ENCODE measurements at regions not wholly inside any gene's neighbourhood (a gene's known extent, or its start where the extent isn't known, plus 50 kb on each side); places are given as distances from the start of the nearest gene placed in this dataset.

GRCh38 chr13:103272770-103273169, 206.6 kb upstream of the SLC10A2 start:
- no peak for DNase-seq (ENCODE audit: low read depth)

DNA sequence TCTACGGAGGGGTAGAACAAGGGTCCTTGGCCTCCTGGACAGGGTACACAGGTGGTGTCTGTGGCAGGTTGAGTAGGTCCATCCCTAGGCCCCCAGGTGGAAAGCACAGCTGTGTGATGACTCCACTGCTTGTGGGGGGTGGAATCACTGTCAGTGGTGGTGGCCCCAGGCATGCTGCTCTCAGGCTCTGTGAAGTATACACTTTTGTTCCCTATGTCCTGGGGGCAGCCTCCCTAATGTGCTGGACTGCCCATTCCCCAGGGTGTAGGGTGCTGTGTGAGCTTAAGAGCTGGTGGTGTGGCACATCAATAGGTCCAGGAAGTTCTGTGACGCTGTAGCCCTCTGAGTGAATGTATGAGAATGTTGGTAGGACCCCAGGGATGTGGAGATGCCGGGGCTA, 197.2 kb upstream of the SLC10A2 start:
- no peak for DNase-seq (ENCODE audit: low read depth)

GRCh38 chr13:103255587-103256301, 189.5 kb upstream of the SLC10A2 start:
- DNase-seq (ENCODE audit: low read depth), result no peak

DNA sequence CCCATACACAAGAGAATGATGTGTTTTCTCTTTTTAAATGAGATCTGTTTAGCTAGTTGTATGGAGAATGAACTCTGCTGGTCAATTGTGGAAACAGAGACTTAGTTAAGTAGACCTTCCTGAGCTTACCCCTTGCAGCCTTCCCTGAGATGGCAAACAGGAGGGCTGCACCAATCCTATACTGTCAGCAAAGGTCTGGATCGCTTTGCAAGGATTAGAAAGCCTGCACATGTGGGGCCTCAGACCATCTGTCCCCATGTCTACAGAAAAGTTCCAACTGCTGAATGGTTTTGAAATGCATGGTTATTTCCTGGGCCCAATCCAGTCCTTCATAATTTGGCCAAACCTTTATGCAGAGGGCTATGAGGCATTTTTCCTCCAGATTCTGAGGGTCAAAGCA, 183.9 kb upstream of the SLC10A2 start:
- DNase-seq (ENCODE audit: low read depth), result no peak

GRCh38 chr13:103246581-103247200, 180.5 kb upstream of the SLC10A2 start:
- DNase-seq (ENCODE audit: low read depth), result no peak

GRCh38 chr13:103243495-103243894, 177.3 kb upstream of the SLC10A2 start:
- no peak for DNase-seq (ENCODE audit: low read depth)

- no peak for DNase-seq (ENCODE audit: low read depth)
These were observed 172.2 kb upstream of the SLC10A2 start for GRCh38 chr13:103238441-103238840.

GRCh38 chr13:103236213-103236612, 170.0 kb upstream of the SLC10A2 start:
- no peak for DNase-seq (ENCODE audit: low read depth)

DNA sequence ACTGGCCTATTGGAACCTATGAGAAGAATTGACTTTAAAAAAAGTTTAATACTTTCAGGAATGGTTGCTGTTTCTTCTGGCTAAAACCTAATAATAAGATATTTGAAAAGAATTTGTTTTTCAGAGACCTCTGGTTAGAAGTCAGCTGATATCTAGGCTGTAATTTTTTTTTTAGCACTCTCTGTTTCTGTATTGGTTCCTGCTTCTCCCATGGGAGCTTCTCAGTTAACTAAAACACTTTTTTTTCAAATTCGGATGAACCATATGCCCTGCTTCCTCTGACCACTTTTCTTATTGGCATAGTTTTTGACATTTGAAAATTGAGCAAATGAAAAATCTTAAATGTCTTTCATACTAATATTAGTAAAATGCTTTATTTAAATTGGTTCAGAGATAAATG, 163.5 kb upstream of the SLC10A2 start:
- DNase-seq (ENCODE audit: low read depth), result no peak

DNA sequence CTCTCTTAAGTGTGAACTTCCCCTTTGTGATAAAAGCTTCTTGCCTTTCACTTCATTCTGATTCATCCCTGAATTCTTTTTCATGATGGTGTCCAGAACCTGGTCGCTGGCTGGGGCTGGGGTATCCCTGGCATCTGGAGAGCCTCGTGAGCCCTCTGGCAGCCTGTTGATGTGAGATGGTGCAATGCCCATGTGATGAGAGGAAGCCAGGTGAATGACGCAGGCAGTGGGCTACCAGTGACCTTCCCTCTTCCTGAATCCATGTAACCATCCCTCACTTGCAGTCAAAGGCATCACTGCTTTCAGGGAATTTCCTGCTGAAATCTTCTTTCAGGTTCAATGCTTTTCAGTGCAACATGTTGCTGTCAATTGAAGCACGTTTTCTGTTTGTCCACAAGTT, 158.6 kb upstream of the SLC10A2 start:
- DNase-seq (ENCODE audit: low read depth), result no peak

DNA sequence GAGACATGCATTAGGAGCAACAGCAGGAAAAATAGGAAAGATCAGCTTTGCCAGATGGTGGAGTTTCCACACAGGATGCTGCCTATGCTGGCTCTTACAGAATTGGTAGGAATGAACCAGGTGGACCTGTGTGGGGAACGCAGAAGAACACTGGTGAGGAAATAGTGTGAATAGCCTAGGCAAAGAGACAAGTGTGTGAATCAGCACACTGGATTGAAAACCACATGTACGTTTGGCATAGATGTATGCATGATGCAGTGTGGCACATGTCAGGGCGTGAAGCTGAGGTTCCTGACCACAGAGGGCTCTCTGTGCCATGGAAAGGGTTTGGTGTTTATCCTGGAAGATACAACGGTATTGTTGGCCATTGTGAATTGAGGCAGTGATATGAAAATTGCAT, 156.5 kb upstream of the SLC10A2 start:
- no peak for DNase-seq (ENCODE audit: low read depth)

GRCh38 chr13:103218253-103218652, 152.0 kb upstream of the SLC10A2 start:
- no peak for DNase-seq (ENCODE audit: low read depth)

DNA sequence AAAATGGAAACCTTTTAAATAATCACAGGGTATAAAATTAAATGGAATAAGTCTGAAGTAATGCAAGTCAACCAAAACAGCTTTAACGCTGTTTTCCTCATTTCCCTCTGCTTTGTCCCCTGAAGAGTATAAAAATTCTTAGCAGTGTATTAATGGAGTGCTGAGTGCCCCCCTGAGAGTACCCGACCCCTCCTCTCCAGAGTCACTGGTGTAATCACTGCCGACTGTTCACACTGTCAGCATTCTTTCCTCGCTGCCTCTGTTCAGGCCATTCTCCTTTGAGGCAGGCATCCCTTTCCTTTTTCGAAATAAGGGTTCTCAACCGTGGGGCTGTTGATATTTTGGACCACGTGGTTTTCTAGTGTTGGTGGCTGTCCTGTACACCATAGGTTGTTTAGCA, 146.9 kb upstream of the SLC10A2 start:
- no peak for DNase-seq (ENCODE audit: low read depth)

DNA sequence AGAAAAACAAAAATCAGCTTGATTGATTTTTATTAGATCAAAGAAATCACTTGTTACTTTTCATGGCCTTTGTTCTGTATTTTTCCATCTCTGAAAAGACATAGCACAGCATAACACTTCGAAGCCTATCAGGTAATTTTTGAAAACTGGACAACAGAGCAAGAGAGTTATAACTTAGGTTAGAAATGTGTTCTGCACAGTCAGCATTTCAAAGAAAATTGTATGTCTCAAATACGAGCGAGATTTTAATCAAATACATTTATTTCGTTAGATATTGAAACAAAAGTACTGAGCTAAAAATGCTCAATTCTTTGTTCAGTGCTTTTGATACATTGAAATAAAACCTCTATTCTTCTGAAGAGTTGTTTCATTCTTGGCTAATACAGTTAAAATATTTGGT, 144.1 kb upstream of the SLC10A2 start:
- DNase-seq (ENCODE audit: low read depth), result no peak

DNA sequence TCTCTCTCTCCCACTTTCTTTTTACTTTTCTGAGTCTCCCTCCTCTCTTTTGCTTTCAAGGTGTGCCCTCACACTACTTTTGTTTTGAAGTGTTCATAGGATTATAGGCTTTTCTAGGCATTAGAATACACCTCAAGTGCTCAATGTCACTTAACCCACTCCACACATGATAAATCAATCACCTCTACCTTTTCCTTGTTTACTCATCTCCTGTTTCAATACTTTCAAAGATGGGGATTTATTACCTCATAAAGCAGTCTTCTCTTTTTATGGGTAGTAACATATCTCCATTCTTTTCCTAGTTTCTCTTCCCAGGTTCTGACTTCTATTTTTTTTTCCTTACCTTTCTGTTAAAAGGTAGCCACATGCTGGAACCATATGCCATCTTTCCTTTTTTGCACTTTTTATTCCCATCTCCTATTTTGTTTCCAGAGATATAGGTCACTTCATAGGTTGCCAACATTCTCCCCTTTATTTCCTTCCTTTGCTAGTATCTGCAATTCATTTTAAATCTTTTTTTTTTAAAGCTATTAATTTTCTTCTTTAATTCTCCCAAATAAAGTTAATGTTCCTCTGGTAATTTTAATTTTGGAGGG, 137.6 kb upstream of the SLC10A2 start:
- no peak for DNase-seq (ENCODE audit: low read depth)

- no peak for DNase-seq (ENCODE audit: low read depth)
These were observed 134.1 kb upstream of the SLC10A2 start for GRCh38 chr13:103200118-103200885.

GRCh38 chr13:103199380-103200088, 133.3 kb upstream of the SLC10A2 start:
- no peak for DNase-seq (ENCODE audit: low read depth)

GRCh38 chr13:103196356-103196755, 130.1 kb upstream of the SLC10A2 start:
- no peak for DNase-seq (ENCODE audit: low read depth)

DNA sequence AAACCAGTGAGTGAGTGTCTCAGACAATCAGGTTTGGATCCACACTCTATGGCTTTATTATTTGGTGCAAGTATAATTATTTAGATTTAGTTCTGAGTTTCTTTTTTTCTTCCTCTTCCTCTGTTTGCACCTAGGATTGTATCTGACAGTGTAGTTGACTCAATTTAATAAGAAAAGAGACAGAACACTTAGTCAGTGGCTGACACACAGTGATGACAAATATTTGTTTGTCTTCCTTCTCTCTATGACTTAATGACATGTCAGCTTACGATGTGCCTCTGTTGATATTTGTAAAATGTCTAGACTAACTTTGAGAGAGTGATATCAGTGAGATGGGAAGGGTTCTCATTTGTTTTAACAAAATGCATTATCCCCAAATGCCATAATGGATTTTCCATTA, 129.5 kb upstream of the SLC10A2 start:
- DNase-seq (ENCODE audit: low read depth), result no peak

GRCh38 chr13:103194871-103195270, 128.7 kb upstream of the SLC10A2 start:
- no peak for DNase-seq (ENCODE audit: low read depth)

DNA sequence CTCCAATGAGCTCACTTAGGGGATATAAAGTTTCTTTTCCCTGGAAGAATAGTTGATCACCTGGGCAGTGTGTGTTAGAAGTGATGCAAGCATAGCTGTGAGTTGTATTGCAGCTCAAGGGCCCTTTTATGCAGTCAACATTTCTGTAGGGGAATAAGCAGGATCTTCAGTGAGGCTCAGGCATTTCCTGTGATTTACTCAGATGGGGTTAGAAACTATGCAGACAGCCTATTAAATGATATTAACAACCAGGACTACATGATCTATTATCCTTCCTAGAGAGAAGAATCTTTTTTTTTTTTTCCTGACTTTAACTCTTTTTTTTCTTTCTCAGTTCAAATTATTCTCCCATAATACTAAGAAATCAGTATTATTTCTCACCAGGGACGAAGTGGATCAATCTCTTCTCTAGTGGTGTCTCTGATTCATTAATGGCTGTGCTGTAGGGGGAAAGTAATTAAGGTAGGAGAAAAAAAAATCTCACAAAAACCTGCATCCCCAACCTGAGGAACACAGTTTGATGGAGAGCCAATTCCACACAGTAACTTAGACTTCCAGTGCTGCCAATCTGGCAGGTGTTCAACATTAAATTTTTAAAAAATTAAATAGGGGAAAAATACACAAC, 126.4 kb upstream of the SLC10A2 start:
- no peak for DNase-seq (ENCODE audit: low read depth)

GRCh38 chr13:103190841-103191240, 124.6 kb upstream of the SLC10A2 start:
- no peak for DNase-seq (ENCODE audit: low read depth)

Measured in activated T-cell treated with anti-CD3 and anti-CD28 coated beads for 1 hour (primary cell).